ENCODE measurements at regions not wholly inside any gene's neighbourhood (a gene's known extent, or its start where the extent isn't known, plus 50 kb on each side); places are given as distances from the start of the nearest gene placed in this dataset.

GRCh38 chr12:24488906-24489619 lies 459.8 kb downstream of the BCAT1 start:
- ChIA-PET CTCF (no interaction called here), POLR2A (no interaction called here)

DNA sequence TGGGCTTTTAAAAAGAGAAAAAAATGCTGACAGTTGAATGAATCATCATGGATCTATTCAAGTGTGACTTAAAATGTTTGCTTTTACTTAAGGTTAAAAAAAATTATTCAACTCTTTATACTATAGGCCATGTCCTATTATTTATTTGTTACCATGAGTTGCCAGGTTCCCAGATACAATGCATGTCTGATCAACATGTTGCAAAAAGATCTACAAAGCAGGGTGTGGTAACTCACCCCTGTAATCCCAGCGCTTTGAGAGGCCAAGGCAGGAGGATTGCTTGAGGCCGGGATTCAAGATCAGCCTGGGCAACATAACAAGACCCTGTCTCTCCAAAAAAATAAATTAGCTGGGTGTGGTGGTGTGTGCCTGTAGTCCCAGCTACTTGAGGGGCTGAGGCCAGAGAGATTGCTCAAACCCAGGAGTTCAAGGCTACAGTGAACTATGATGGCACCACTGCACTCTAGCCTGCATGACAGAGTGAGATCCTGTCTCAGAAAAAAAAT lies 460.8 kb downstream of the BCAT1 start:
- POLR2A ChIA-PET = no interaction called here
- CTCF ChIA-PET = no interaction called here

- CTCF ChIA-PET = no interaction called here
- POLR2A ChIA-PET = no interaction called here
Measured at GRCh38 chr12:24487606-24488005, 461.3 kb downstream of the BCAT1 start.

GRCh38 chr12:24483732-24484131 lies 465.2 kb downstream of the BCAT1 start:
- ChIA-PET POLR2A (no interaction called here), CTCF (no interaction called here)

DNA sequence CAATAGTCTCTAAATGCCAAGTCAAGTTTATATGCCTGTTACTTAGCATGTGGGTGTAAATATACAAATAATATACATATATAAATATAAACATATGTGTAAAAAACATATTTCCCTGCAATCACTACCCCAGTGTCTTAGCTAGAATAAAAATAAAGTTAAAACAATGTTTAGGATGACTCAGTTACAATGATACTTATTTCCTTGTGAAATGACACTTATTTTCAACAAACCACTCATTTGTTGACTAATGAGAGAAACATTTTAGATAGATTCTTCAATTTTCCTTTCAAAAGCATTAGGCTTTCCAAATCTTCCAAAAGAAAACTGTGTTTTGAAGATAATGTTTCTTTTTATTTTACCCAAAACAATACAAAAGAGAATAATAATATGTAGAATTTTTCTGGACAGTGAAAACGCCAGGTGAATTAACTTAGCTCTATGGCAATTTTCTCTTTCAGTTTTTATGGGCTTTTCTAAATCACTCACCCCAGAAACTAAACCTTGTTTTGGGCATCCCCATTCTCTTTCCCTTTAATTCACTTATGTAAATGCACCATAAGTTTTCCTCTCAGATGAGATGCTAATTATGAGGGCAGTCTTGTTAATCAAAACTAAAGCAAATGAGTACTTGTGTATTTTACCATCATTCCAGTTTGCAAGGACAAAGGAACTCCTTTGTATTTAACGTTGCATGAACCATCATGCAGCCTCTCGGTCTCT lies 465.9 kb downstream of the BCAT1 start:
- CTCF ChIA-PET = no interaction called here

DNA sequence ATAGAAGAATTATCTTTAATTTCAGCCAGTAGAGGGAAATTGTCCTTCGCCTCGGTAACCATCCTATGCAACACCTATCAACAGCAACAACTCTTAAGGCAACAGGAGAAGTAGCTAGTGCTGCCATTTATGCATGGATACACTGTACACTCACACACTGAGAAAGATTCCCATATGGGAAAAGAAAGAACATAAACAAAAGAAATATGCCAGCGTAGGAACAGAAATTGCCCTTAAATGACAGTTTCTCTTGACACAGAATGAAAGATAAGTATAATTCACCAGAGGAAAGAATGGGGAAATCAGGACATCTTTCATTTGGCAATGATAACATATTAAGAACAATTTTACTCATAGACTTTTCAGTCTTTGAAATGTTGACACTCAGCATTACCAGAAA lies 466.9 kb downstream of the BCAT1 start:
- POLR2A ChIA-PET = no interaction called here

More for the DNA sequence above, 465.9 kb downstream of the BCAT1 start:
- POLR2A ChIA-PET = no interaction called here

GRCh38 chr12:24480766-24481449 lies 468.0 kb downstream of the BCAT1 start:
- ChIA-PET POLR2A (no interaction called here), CTCF (no interaction called here)

More for the DNA sequence above, 466.9 kb downstream of the BCAT1 start:
- CTCF ChIA-PET = no interaction called here

DNA sequence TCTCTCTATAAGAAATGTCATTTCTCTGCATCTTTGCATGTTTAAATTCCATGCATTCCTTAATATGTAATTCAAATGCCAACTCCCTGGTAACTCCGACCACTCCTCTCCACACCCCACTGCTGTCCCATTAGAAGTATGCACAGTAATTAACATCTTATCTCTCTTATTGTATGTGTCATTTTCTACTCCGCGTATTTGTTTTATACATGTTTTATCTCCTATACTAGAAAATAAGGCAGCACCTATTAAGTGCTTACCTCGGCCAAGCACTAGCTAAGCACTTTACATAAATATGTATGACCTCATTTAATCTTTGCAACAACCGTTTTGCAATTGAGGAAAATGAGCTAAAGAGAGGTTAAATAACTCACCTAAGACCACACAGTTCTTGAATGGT lies 469.8 kb downstream of the BCAT1 start:
- ChIA-PET POLR2A (no interaction called here), CTCF (no interaction called here)

- CTCF ChIA-PET = interaction anchor here (0.5 kb wide), 1 partner anchor 12 kb away, joined by 3 read pairs; no protein-coding TSS in a partner anchor
Measured at GRCh38 chr12:24478254-24478653, 470.6 kb downstream of the BCAT1 start.

GRCh38 chr12:24476310-24476709 lies 472.6 kb downstream of the BCAT1 start:
- CTCF ChIA-PET = no interaction called here
- POLR2A ChIA-PET = no interaction called here

More at GRCh38 chr12:24478254-24478653, 470.6 kb downstream of the BCAT1 start:
- POLR2A ChIA-PET = no interaction called here

- CTCF ChIA-PET = no interaction called here
- POLR2A ChIA-PET = no interaction called here
Measured at GRCh38 chr12:24475337-24475736, 473.6 kb downstream of the BCAT1 start.

GRCh38 chr12:24473097-24473496 lies 475.8 kb downstream of the BCAT1 start:
- ChIA-PET POLR2A (no interaction called here), CTCF (interaction anchor here (0.5 kb wide), 1 partner anchor 61 kb away, joined by 3 read pairs; no protein-coding TSS in a partner anchor)

DNA sequence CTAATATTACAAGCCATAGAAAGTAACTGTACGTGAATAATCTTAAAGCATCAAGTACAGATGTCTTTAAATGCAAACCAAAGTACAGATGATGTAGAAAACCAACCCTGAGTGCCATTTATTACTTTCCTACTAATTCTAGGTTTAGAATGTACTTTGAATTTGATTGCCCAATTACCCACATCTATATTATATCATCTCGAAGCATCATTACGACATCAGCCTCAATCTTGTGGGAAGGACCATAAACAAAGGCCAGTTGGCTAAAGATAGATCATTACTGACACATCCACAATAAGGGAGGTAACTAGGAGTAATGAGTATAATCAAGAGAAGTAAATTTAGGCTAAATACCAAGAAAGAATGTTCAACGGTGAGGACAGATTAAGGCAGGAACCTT lies 478.9 kb downstream of the BCAT1 start:
- ChIA-PET CTCF (no interaction called here), POLR2A (interaction anchor here (0.6 kb wide), 1 partner anchor 26 kb away, joined by 3 read pairs; no protein-coding TSS in a partner anchor)

DNA sequence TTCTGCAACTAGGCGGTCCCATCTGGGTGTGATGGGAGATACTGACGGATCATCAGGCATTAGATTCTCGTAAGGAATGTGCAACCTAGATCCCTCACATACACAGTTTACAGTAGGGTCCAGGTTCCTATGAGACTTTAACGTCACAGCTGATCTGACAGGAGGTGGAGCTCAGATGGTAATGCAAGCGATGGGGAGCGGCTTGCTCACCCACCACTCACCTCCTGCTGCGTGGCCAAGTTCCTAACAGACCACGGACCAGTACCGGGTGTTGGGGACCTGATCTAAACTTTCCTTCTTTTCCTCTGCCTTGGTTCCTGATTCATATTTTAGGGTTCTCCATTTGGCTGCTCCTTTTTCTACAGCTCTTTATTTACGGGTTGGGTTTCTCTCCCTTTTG lies 479.8 kb downstream of the BCAT1 start:
- ChIA-PET CTCF (no interaction called here), POLR2A (interaction anchor here (0.6 kb wide), 1 partner anchor 262 kb away, joined by 3 read pairs; no protein-coding TSS in a partner anchor)

DNA sequence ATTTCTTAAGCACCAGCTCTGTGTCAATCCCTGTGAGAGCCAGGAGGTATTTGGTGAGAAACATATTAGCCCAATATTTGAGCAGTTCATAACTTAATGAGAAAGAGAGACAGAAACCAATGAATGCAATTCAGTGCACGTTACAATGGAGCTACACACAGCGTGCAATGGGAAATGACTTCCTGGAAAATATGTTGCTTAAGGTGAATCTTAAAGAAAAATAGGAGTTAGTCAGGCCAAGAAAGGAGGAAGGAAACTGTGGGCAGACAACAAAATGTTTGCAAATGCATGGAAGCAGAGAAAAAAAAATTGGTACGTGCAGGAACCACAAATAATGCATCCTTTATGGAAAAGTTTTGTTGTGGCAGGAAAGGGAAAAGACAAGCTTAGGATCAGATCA lies 481.7 kb downstream of the BCAT1 start:
- CTCF ChIA-PET = interaction anchor here (0.6 kb wide), 1 partner anchor 391 kb away, joined by 4 read pairs; no protein-coding TSS in a partner anchor
- POLR2A ChIA-PET = no interaction called here

GRCh38 chr12:24463375-24463774 lies 485.5 kb downstream of the BCAT1 start:
- ChIA-PET CTCF (no interaction called here), POLR2A (no interaction called here)

- POLR2A ChIA-PET = no interaction called here
- CTCF ChIA-PET = no interaction called here
Measured at GRCh38 chr12:24462946-24463345, 486.0 kb downstream of the BCAT1 start.

- ChIA-PET POLR2A (no interaction called here), CTCF (no interaction called here)
Measured at GRCh38 chr12:24460506-24460905, 488.4 kb downstream of the BCAT1 start.

DNA sequence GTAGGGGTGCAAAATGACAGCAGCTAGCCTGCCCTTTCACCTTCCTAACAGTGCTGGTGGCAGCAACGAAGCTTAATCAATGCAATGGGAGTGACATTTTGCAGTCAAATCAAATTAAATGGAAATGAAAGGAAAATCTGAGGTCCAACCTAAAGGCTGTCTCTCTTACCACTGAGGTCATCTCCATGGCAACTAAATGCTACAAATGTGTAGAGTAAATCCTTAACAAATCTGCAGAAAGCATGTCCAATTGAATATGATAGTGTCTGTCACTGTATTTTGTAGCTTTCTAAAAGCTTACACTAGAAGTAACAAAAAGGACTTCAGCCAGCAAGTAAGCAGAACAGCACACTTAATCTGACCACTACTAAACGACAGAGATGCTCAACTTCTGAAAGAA lies 488.8 kb downstream of the BCAT1 start:
- CTCF ChIA-PET = no interaction called here

DNA sequence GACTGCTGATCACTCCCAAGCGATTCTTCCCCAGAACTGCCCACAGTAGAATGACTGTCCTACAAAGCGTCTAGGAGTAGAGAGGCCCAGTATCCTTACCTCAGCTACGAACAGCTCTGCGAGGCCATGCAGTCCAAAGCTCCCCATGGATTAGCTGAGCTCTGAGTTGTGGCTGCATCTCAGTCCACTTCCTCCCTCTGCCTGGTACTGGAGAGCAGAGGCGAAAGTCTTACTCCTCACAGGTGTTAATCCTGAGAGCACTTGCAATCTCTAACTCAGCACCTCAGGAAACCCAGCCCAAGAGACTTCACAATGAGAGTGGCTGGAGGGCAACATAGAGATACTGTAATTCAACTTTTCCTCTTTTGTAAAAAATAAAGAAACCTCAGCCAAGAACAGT lies 493.1 kb downstream of the BCAT1 start:
- POLR2A ChIA-PET = no interaction called here

More for the DNA sequence above, 488.8 kb downstream of the BCAT1 start:
- POLR2A ChIA-PET = no interaction called here

DNA sequence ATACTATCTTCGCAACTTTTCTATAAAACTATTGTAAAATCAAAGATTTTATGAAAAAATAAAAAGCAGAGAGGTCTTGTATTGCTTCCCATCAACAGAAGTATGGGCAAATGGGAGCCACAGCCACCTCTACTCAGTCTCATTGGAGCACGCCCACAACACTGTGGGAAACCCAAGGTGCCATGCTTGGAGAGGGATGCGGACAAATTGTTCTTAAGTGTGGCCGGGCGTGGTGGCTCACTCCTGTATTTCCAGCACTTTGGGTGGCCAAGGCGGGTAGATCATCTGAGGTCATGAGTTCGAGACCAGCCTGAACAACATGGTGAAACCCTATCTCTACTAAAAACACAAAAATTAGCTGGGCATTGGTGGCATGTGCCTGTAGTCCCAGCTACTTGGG lies 498.2 kb upstream of the SOX5 start:
- ChIA-PET POLR2A (no interaction called here), CTCF (no interaction called here)

More for the DNA sequence above, 493.1 kb downstream of the BCAT1 start:
- CTCF ChIA-PET = no interaction called here
